ENCODE measurements at regions not wholly inside any gene's neighbourhood (a gene's known extent, or its start where the extent isn't known, plus 50 kb on each side); places are given as distances from the start of the nearest gene placed in this dataset.

- in situ Hi-C loops (cut with MboI; ENCODE audit: low sequenced_read_pairs, unreplicated experiment) = no loop called here
- no peak for DNase-seq (ENCODE audit: low spot score)
- TF ChIP-seq CTCF (IDR thresholded peaks at IDR 0.05; ENCODE audit: borderline replicate concordance, control extremely low read depth, extremely low read depth, insufficient read depth, missing control alignments) = no peak
Measured at GRCh38 chr17:53492532-53492931, 330.2 kb upstream of the KIF2B start.

- no peak for DNase-seq (ENCODE audit: low spot score)
- in situ Hi-C loops (cut with MboI; ENCODE audit: low sequenced_read_pairs, unreplicated experiment) = no loop called here
- no peak for TF ChIP-seq CTCF (IDR thresholded peaks at IDR 0.05; ENCODE audit: borderline replicate concordance, control extremely low read depth, extremely low read depth, insufficient read depth, missing control alignments)
Measured at GRCh38 chr17:53490447-53490968, 332.2 kb upstream of the KIF2B start.

GRCh38 chr17:53483704-53484103 is 339.0 kb upstream of the KIF2B start:
- DNase-seq (ENCODE audit: low spot score) = no peak
- TF ChIP-seq CTCF (IDR thresholded peaks at IDR 0.05; ENCODE audit: borderline replicate concordance, control extremely low read depth, extremely low read depth, insufficient read depth, missing control alignments) = no peak
- in situ Hi-C loops (cut with MboI; ENCODE audit: low sequenced_read_pairs, unreplicated experiment) = no loop called here

- TF ChIP-seq CTCF (IDR thresholded peaks at IDR 0.05; ENCODE audit: borderline replicate concordance, control extremely low read depth, extremely low read depth, insufficient read depth, missing control alignments) = no peak
- in situ Hi-C loops (cut with MboI; ENCODE audit: low sequenced_read_pairs, unreplicated experiment) = no loop called here
- no peak for DNase-seq (ENCODE audit: low spot score)
Measured at GRCh38 chr17:53475002-53475401, 347.7 kb upstream of the KIF2B start.

- in situ Hi-C loops (cut with MboI; ENCODE audit: low sequenced_read_pairs, unreplicated experiment) = no loop called here
- no peak for TF ChIP-seq CTCF (IDR thresholded peaks at IDR 0.05; ENCODE audit: borderline replicate concordance, control extremely low read depth, extremely low read depth, insufficient read depth, missing control alignments)
- no peak for DNase-seq (ENCODE audit: low spot score)
Measured at GRCh38 chr17:53472586-53472985, 350.1 kb upstream of the KIF2B start.

- DNase-seq (ENCODE audit: low spot score) = no peak
- in situ Hi-C loops (cut with MboI; ENCODE audit: low sequenced_read_pairs, unreplicated experiment) = no loop called here
- TF ChIP-seq CTCF (IDR thresholded peaks at IDR 0.05; ENCODE audit: borderline replicate concordance, control extremely low read depth, extremely low read depth, insufficient read depth, missing control alignments) = no peak
Measured at GRCh38 chr17:53471514-53471913, 351.2 kb upstream of the KIF2B start.

GRCh38 chr17:53470626-53471025 is 352.1 kb upstream of the KIF2B start:
- in situ Hi-C loops (cut with MboI; ENCODE audit: low sequenced_read_pairs, unreplicated experiment) = no loop called here
- no peak for DNase-seq (ENCODE audit: low spot score)
- no peak for TF ChIP-seq CTCF (IDR thresholded peaks at IDR 0.05; ENCODE audit: borderline replicate concordance, control extremely low read depth, extremely low read depth, insufficient read depth, missing control alignments)
